ENCODE measurements at regions not wholly inside any gene's neighbourhood (a gene's known extent, or its start where the extent isn't known, plus 50 kb on each side); places are given as distances from the start of the nearest gene placed in this dataset.

DNA sequence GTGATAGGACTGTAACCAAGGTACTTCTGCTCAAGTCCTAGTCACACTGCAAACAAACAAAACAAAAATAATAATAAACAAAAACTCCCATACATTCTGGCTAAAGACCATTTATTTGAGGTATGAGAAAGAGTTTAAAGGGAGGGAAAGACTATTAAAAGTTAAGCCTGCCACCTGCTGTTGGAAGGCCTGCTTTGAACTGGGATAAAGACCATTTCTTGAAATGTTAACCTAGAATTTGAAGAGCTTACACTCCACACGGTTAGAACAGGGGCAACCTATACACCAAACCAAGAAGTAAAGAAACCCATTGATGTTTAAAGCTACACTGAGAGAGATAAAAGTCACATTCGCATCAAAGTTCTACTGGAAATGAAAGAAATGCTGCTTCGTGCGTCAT is 548.7 kb upstream of the DIPK2B start:
- TF ChIP-seq JUND (IDR thresholded peaks at IDR 0.05; ENCODE audit: low read depth): no peak
- peak in 1 of 2 experiments; percentile 57 for DNase-seq (ENCODE audit: low read depth in 1 of 2, low spot score in 1 of 2)
- in situ Hi-C loops (cut with HindIII; ENCODE audit: low pct_unique_long_range_greater_than_20kb, low sequenced_read_pairs): no loop called here

DNA sequence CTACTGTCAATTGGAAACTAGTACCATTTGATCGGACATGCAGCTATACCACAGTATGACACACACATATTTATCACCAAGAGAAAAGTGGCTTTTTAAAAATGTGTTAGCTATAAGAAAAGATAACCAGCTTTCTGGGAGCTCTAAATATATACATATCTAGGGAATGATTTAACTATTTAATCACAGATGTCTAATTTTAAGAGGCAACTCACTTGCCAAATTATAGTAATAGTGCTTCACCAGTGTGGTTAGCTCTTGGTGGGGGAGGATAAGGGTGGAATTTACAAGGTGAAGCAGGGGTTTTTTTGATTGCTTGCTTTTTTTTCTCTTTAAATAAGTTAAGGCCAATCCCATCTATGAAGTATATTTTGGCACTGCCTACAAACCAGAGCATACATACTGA is 547.7 kb upstream of the DIPK2B start:
- DNase-seq (ENCODE audit: low read depth in 1 of 2, low spot score in 1 of 2): no peak
- no peak for TF ChIP-seq JUND (IDR thresholded peaks at IDR 0.05; ENCODE audit: low read depth)
- in situ Hi-C loops (cut with HindIII; ENCODE audit: low pct_unique_long_range_greater_than_20kb, low sequenced_read_pairs): no loop called here

DNA sequence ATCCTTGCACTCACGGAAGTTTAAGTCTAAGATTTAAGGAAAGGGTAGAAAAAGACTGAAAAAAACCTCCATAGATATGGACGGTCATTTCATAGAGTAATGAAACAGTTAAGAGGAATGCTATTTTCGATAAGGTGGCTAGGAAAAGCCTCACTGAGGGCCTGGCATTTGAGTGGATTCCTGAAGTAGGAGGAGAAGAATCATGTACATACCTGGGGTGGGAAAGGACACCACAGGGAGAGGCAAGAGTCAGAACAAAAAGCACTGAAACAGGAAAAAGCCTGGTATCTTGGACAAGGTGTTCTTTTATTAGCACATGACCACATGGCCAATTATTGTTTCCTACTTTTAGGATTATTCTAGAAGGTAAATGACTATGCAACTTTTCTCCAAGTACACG is 547.2 kb upstream of the DIPK2B start:
- TF ChIP-seq JUND (IDR thresholded peaks at IDR 0.05; ENCODE audit: low read depth): no peak
- no peak for DNase-seq (ENCODE audit: low read depth in 1 of 2, low spot score in 1 of 2)
- in situ Hi-C loops (cut with HindIII; ENCODE audit: low pct_unique_long_range_greater_than_20kb, low sequenced_read_pairs): no loop called here

DNA sequence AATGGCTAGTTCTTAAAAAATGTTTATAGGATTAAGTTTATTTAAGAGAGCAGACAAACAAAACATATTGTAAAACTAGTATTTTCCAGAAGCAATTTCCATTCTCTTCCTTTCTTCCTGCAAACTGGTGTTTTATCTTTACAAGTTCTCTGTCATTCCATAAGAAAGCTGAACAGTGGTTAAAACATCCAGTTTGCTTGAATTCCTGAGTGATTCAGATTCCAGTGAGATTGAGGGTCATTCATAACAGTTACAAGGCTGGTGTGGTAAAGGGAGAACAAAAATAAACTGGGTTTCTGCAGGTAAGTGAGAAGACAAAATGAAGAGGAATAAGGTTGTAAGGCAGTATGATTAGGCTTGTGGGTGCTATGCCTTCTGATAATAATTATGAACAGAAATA is 544.8 kb upstream of the DIPK2B start:
- no peak for TF ChIP-seq JUND (IDR thresholded peaks at IDR 0.05; ENCODE audit: low read depth)
- in situ Hi-C loops (cut with HindIII; ENCODE audit: low pct_unique_long_range_greater_than_20kb, low sequenced_read_pairs): no loop called here
- no peak for DNase-seq (ENCODE audit: low read depth in 1 of 2, low spot score in 1 of 2)

DNA sequence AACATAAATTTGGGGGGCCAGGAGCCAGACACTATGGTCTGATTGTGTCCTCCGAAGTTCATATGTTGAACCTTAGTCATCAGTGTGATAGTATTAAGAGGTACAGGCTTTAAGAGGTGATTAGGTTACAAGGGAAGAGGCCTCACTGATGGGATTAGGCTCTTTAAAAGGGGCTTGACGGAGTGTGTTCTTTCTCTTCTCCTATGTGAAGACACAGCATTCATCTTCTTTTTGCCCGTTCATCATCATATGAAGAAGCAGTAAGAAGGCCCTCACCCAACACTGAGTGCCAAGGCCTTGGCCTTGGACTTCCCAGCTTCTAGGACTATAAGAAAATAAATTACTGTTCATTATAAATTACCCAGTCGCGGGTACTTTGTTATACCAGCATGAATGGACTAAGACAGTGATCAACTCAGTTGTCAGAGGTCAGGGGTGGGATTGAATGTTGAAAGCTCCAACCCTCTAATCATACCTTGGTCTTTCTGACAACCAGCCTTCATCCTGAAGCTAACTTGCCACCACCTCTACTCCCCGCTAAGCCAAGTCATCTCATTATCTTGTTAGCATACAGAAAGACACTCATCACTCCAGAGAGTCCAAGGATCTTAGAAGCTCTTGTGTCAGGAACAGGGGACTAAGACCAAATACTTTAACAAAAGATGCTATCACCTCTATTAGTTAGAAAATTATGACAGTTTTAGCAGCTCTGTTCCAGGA is 543.4 kb upstream of the DIPK2B start:
- DNase-seq (ENCODE audit: low read depth in 1 of 2, low spot score in 1 of 2): no peak
- in situ Hi-C loops (cut with HindIII; ENCODE audit: low pct_unique_long_range_greater_than_20kb, low sequenced_read_pairs): no loop called here
- no peak for TF ChIP-seq JUND (IDR thresholded peaks at IDR 0.05; ENCODE audit: low read depth)

DNA sequence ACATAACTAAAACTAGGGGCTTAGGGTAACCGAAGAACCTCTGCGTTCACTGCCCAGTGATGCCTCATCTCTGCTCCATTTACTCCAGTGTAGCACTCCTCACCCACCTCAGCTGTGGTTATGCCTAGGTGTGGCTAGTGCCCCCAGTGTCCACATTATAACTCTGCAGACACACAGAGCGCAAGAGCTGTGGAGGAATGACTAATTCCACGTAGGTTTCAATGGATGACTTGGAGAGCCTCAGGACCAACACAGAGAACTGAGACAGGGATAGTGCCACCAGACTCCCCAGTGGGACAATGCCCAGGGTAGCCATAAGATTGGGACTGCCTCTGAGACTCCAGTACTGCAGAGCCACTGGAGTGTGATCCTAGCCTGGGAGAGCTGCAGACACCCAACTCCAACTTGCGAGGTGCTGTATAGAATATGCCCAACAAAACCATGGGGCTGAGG is 542.4 kb upstream of the DIPK2B start:
- in situ Hi-C loops (cut with HindIII; ENCODE audit: low pct_unique_long_range_greater_than_20kb, low sequenced_read_pairs): no loop called here
- peak in 1 of 2 experiments; percentile 13 for DNase-seq (ENCODE audit: low read depth in 1 of 2, low spot score in 1 of 2)
- no peak for TF ChIP-seq JUND (IDR thresholded peaks at IDR 0.05; ENCODE audit: low read depth)

DNA sequence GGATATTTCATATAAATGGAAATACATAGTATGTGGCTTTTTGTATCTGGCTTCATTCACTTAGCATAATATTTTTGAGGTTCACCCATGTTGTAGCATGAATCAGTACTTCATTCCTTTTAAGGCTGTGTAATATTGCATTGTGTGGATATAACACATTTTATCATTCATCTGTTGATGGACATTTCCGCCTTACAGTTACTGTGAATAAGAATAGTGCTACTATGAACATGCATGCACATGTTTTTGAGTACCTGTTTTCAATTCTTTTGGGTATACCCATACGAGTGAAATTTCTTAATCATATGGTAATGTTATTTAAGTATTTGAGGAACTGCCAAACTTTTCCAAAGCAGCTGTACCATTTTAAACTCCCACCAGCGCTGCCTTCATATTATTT is 539.6 kb upstream of the DIPK2B start:
- in situ Hi-C loops (cut with HindIII; ENCODE audit: low pct_unique_long_range_greater_than_20kb, low sequenced_read_pairs): no loop called here
- DNase-seq (ENCODE audit: low read depth in 1 of 2, low spot score in 1 of 2): no peak
- no peak for TF ChIP-seq JUND (IDR thresholded peaks at IDR 0.05; ENCODE audit: low read depth)

DNA sequence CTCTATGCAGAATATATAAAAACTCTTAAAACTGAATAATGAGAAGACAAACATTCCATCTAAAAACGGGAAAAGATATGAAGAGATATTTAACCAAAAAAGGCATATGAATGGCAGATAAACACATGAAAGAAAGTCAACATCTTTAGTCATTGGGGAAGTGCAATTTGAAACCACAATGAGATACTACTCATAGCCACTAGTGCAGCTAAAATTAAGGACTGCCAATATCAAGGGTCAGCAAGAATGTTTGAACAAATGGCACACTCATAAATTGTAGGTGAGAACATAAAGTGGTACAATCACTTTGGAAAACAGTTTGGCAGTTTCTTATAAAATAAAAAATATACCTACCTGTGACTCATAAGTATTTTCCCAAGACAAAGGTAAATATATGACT is 534.9 kb upstream of the DIPK2B start:
- TF ChIP-seq JUND (IDR thresholded peaks at IDR 0.05; ENCODE audit: low read depth): no peak
- in situ Hi-C loops (cut with HindIII; ENCODE audit: low pct_unique_long_range_greater_than_20kb, low sequenced_read_pairs): no loop called here
- no peak for DNase-seq (ENCODE audit: low read depth in 1 of 2, low spot score in 1 of 2)

DNA sequence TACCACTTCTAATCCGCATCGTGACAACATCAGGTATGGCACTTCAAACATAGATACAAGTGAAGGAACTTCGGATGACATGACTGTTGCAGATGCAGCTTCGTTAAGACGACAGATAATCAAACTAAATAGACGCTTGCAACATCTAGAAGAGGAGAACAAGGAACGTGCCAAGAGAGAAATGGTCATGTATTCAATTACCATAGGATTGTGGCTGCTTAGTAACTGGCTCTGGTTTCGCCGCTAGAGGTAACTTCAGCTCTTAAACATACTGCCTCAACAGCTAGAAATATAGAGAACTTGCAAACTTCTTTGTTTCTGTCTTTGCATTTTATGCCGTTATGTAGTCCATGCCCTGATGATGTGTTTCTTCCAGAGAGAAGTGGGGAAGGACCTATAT is 530.8 kb upstream of the DIPK2B start:
- in situ Hi-C loops (cut with HindIII; ENCODE audit: low pct_unique_long_range_greater_than_20kb, low sequenced_read_pairs): no loop called here
- peak in 1 of 2 experiments; percentile 10 for DNase-seq (ENCODE audit: low read depth in 1 of 2, low spot score in 1 of 2)
- TF ChIP-seq JUND (IDR thresholded peaks at IDR 0.05; ENCODE audit: low read depth): no peak

DNA sequence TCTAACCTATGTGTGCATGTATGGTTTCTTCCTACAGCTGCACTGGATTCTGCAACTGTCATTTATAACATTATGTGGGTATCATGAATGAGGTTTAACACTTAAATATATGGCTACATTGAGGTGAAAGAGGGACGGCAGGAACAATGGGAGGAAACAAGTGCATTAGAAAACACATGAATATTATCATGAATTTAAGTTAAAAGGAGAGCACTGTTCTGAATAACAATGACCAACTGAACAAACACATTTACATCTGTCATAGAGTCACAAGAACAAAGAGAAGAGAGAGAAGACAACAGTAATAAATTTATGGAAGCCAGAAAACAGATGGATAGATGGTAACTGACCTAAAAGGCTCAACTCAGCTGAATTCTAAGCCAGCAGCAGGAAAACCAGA is 527.1 kb upstream of the DIPK2B start:
- no peak for TF ChIP-seq JUND (IDR thresholded peaks at IDR 0.05; ENCODE audit: low read depth)
- no peak for DNase-seq (ENCODE audit: low read depth in 1 of 2, low spot score in 1 of 2)
- in situ Hi-C loops (cut with HindIII; ENCODE audit: low pct_unique_long_range_greater_than_20kb, low sequenced_read_pairs): no loop called here

DNA sequence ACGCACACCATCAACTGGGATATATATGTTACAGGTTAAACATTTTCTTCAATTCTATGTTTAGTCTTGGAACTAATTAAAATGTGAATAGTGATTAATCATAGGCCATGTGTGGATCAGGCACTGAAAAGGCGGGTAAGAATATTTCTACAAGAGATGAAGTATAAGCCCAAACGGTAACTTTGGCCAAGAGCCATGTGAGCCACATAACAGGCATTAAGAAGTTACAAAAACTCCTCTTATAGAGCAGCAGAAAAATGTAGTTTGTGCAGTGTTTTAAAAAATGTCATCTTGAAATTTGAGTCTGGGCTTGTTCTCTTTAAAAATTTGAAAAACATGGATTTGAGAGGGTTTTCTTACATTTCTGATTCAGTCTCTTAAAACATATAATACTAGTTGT is 521.8 kb upstream of the DIPK2B start:
- in situ Hi-C loops (cut with HindIII; ENCODE audit: low pct_unique_long_range_greater_than_20kb, low sequenced_read_pairs): no loop called here
- TF ChIP-seq JUND (IDR thresholded peaks at IDR 0.05; ENCODE audit: low read depth): no peak
- no peak for DNase-seq (ENCODE audit: low read depth in 1 of 2, low spot score in 1 of 2)

DNA sequence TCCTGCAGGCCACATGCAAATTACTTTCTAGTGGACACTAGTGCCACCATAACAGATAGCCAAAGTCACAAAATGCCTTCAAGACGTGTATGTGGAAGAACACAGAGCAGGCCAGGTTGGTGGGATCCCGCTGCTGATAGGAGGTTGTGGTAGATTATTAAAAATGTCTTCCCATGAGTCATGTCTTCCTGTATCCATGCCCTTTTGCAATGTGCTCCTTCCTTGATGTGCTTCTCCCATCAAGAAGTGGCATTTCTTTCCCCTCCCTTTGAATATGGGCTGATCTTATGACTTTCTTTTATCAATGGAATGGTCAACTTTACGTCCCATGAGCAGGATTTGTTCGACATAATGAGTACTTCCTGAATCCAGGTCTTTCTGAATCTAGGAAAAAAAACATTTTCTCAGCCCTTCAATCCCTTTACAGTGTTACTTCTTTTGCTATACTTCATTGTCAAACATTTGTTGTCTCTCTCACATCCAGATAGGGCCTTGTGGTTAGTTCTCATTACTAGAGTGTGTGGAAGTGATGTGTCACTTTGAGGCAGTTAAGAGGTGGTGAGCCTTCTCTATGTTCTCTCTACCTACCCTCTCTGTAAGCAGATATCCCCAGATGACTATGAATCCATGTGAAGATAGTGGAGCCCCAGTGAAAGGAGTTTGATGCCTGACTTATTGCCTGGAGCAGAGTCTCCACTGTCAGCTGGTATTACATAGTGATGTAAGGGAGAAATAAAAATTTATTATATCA is 519.2 kb upstream of the DIPK2B start:
- in situ Hi-C loops (cut with HindIII; ENCODE audit: low pct_unique_long_range_greater_than_20kb, low sequenced_read_pairs): no loop called here
- DNase-seq (ENCODE audit: low read depth in 1 of 2, low spot score in 1 of 2): no peak

DNA sequence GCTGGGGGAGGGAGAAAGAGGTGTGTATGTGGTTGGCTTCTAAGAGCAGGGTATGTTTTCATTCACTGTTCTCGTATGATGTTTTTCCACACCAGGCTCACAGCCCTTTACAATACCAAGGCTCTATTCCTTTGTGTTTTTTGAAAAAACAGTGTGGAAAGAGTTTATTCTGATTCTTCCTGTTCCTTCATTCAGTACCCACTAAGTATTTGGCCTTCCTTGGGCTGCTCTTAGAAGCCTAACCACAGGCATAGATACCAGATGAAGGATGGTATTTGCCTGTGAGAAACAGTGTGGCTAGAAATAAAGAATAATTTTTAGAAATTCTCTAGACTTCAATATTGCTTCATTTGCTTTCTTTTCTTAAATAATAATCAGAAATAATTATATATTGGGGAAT is 518.0 kb upstream of the DIPK2B start:
- no peak for DNase-seq (ENCODE audit: low read depth in 1 of 2, low spot score in 1 of 2)
- in situ Hi-C loops (cut with HindIII; ENCODE audit: low pct_unique_long_range_greater_than_20kb, low sequenced_read_pairs): no loop called here
- no peak for TF ChIP-seq JUND (IDR thresholded peaks at IDR 0.05; ENCODE audit: low read depth)

More for the DNA sequence above, 519.2 kb upstream of the DIPK2B start:
- no peak for TF ChIP-seq JUND (IDR thresholded peaks at IDR 0.05; ENCODE audit: low read depth)
